DND-41 (cell line): ENCODE measurements at regions not wholly inside any gene's neighbourhood (a gene's known extent, or its start where the extent isn't known, plus 50 kb on each side); places are given as distances from the start of the nearest gene placed in this dataset.

Experiments used
- ATAC-seq: fragments of 200-7000 bp; cut with Tn5 transposase; 3 replicates; pipeline ENCODE4 v1.9.1; 2021; ENCODE audit warnings: low read depth; ENCODE audit not compliant: insufficient read depth
- DNase-seq: peaks from one replicate; pipeline ENCODE4 v3.0.0-alpha.2; 2020
- H2AFZ ChIP-seq: 2 replicates; pipeline ENCODE4 v1.6.0; 2012; ENCODE audit warnings: low read depth, low read length
- H3K27ac ChIP-seq: 2 replicates; pipeline ENCODE4 v1.5.1; 2012; ENCODE audit warnings: low read length, inconsistent platforms
- H3K27me3 ChIP-seq: fragments of 200-600 bp; sonication (generic); 2 replicates; pipeline ENCODE4 v1.6.0; 2012; ENCODE audit warnings: low read length, mild to moderate bottlenecking, inconsistent platforms; ENCODE audit not compliant: insufficient read depth, poor library complexity
- H3K36me3 ChIP-seq: 2 replicates; pipeline ENCODE4 v1.5.1; 2012; ENCODE audit warnings: low read length, inconsistent platforms; ENCODE audit not compliant: insufficient read depth
- H3K4me1 ChIP-seq: 2 replicates; pipeline ENCODE4 v1.5.1; 2012; ENCODE audit warnings: mild to moderate bottlenecking, low read length; ENCODE audit not compliant: insufficient read depth
- H3K4me2 ChIP-seq: 2 replicates; pipeline ENCODE4 v1.6.0; 2012; ENCODE audit warnings: mild to moderate bottlenecking, moderate library complexity, low read length, inconsistent platforms; ENCODE audit not compliant: insufficient read depth
- H3K4me3 ChIP-seq, 2 experiments: fragments of 200-600 bp in 1 of 2; shearing (Covaris generic) in 1 of 2; 2 replicates each; pipeline ENCODE4 v1.5.1; 2012 to 2016; ENCODE audit warnings: inconsistent platforms in 2 of 2, low read length in 2 of 2, mild to moderate bottlenecking in 2 of 2, low read depth in 1 of 2, moderate library complexity in 1 of 2
- H3K79me2 ChIP-seq: 2 replicates; pipeline ENCODE4 v1.6.0; 2012; ENCODE audit warnings: low read length, inconsistent platforms; ENCODE audit not compliant: insufficient read depth
- H3K9ac ChIP-seq: 2 replicates; pipeline ENCODE4 v1.6.0; 2012; ENCODE audit warnings: low read depth, mild to moderate bottlenecking, inconsistent platforms, low read length, moderate library complexity
- H3K9me3 ChIP-seq: 2 replicates; pipeline ENCODE4 v1.5.1; 2012; ENCODE audit warnings: low read length, moderate library complexity, mild to moderate bottlenecking, inconsistent platforms; ENCODE audit not compliant: insufficient read depth, severe bottlenecking
- H4K20me1 ChIP-seq: 2 replicates; pipeline ENCODE4 v1.6.0; 2012; ENCODE audit warnings: low read length; ENCODE audit not compliant: insufficient read depth
- CTCF ChIP-seq: IDR thresholded peaks from 2 replicates; pipeline ENCODE4 v1.5.1; 2012; ENCODE audit warnings: borderline replicate concordance, low read length, moderate library complexity, mild to moderate bottlenecking; ENCODE audit not compliant: poor library complexity, severe bottlenecking; ENCODE audit errors: extremely low read depth
- EZH2 ChIP-seq: IDR thresholded peaks from 3 replicates; pipeline ENCODE4 v1.6.1; 2012; ENCODE audit warnings: borderline replicate concordance, low read depth, mild to moderate bottlenecking, moderate library complexity, low read length, inconsistent platforms; ENCODE audit not compliant: severe bottlenecking

- no peak overlapping the region for H3K27ac ChIP-seq
- H2AFZ ChIP-seq: no peak overlapping the region
- no peak overlapping the region for H3K4me3 ChIP-seq
- H3K9me3 ChIP-seq: no peaks in the 10 kb centered on the region
- peak; percentile 67; the same call in 2 of the 3 replicates for ATAC-seq
- DNase-seq: no peak
- no peaks in the 10 kb centered on the region for H4K20me1 ChIP-seq
- H3K27me3 ChIP-seq: no peaks in the 10 kb centered on the region
- no peaks in the 10 kb centered on the region for H3K79me2 ChIP-seq
- no peaks in the 10 kb centered on the region for H3K36me3 ChIP-seq
- TF ChIP-seq CTCF (no peak), EZH2 (no peak)
- peaks cover 11% of the 10 kb centered on the region; the same call in 1 of the 2 replicates for H3K4me1 ChIP-seq
- no peak overlapping the region for H3K4me2 ChIP-seq
- H3K9ac ChIP-seq: no peak overlapping the region
These were observed 132.4 kb upstream of the APCDD1 start for GRCh38 chr18:10322004-10322403.

- H4K20me1 ChIP-seq: no peaks in the 10 kb centered on the region
- H3K4me1 ChIP-seq: peaks cover 9% of the 10 kb centered on the region; the same call in 1 of the 2 replicates
- H3K36me3 ChIP-seq: no peaks in the 10 kb centered on the region
- TF ChIP-seq CTCF (no peak), EZH2 (no peak)
- ATAC-seq (peak; percentile 77), DNase-seq (peak; percentile 29)
- H3K27me3 ChIP-seq: no peaks in the 10 kb centered on the region
- H3K79me2 ChIP-seq: no peaks in the 10 kb centered on the region
- no peak overlapping the region for H3K27ac ChIP-seq
- H3K9ac ChIP-seq: no peak overlapping the region
- H2AFZ ChIP-seq: no peak overlapping the region
- H3K4me3 ChIP-seq: no peak overlapping the region
- H3K9me3 ChIP-seq: no peaks in the 10 kb centered on the region
- H3K4me2 ChIP-seq: no peak overlapping the region
These were observed 132.0 kb upstream of the APCDD1 start for GRCh38 chr18:10322435-10322834.

GRCh38 chr18:10329101-10329500 lies 125.3 kb upstream of the APCDD1 start:
- Histone ChIP-seq H3K4me3 (no peak overlapping the region), H3K4me2 (no peak overlapping the region), H3K27me3 (no peaks in the 10 kb centered on the region), H3K9me3 (no peaks in the 10 kb centered on the region), H3K27ac (no peak overlapping the region), H3K9ac (no peak overlapping the region), H3K36me3 (no peaks in the 10 kb centered on the region), H3K4me1 (no peaks in the 10 kb centered on the region), H3K79me2 (no peaks in the 10 kb centered on the region), H2AFZ (no peak overlapping the region), H4K20me1 (no peaks in the 10 kb centered on the region)
- ATAC-seq (no peak), DNase-seq (no peak)
- TF ChIP-seq CTCF (no peak), EZH2 (no peak)

GRCh38 chr18:10330428-10330827 lies 124.0 kb upstream of the APCDD1 start:
- no peaks in the 10 kb centered on the region for H3K36me3 ChIP-seq
- no peaks in the 10 kb centered on the region for H3K79me2 ChIP-seq
- H4K20me1 ChIP-seq: no peaks in the 10 kb centered on the region
- DNase-seq (no peak), ATAC-seq (no peak)
- no peak overlapping the region for H3K4me2 ChIP-seq
- H3K27me3 ChIP-seq: no peaks in the 10 kb centered on the region
- no peak for TF ChIP-seq CTCF
- no peak for TF ChIP-seq EZH2
- H2AFZ ChIP-seq: no peak overlapping the region
- H3K4me3 ChIP-seq: no peak overlapping the region
- no peaks in the 10 kb centered on the region for H3K4me1 ChIP-seq
- H3K27ac ChIP-seq: no peak overlapping the region
- no peak overlapping the region for H3K9ac ChIP-seq
- no peaks in the 10 kb centered on the region for H3K9me3 ChIP-seq
